ENCODE measurements at regions not wholly inside any gene's neighbourhood (a gene's known extent, or its start where the extent isn't known, plus 50 kb on each side); places are given as distances from the start of the nearest gene placed in this dataset.
"Not testable (repeated sequence)": the region's sequence is repeated elsewhere in the genome, so short reads cannot be mapped to it uniquely, and the experiment has no call there.

GRCh38 chr13:103517768-103518102 is 451.5 kb upstream of the SLC10A2 start:
- no peak for DNase-seq

DNA sequence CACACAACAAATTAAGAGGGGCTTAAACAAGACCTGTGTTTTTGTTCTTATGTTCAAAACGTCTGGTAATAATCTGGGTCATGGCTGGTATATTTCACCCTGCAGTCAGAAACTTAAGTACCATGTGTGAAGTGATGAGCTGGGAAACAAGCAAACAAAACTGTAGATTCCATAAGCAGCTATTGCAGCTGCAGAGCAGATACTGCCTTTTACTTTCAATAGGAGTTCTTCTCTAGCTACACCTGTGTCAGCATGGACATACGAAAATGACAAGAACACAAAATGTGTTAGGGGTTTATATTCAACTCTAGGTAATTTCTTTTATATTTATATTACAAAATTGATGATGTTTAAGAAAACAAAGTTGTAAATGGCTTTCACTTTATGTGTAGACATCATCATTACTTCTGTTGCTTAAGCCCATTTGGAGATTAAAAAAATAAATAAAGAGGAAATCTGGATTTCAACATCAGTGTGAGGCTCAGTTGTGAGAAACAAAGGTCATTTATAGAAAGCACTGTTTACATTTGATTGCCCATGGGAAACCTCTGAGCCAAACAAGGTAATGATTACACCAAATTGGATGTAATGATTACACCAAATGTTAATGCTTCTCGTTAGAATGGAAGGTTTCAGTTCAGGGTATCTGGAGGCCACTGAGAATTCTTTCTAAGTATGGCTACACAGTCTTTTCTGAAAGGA is 451.0 kb upstream of the SLC10A2 start:
- no peak for DNase-seq

GRCh38 chr13:103516015-103516795 is 450.0 kb upstream of the SLC10A2 start:
- DNase-seq: peak; percentile 19

GRCh38 chr13:103515410-103515809 is 449.2 kb upstream of the SLC10A2 start:
- no peak for DNase-seq

DNA sequence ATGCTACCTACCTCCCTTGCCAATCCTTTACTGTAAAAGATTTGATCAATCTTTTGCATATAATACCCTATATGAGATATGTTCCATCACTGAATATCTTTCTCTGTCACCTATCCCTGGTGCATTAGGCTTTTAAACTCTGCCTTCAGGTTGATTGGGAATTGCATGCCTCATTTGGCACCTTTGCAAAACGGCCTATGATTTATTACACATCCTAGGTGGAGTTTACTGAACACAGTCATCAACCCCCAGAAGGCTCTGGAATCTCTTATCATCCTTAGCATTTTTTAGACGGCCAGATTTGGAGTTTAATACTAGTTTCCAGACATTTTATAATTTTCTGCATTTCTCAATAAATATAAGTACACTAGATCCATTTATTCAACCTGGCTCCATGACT is 448.4 kb upstream of the SLC10A2 start:
- no peak for DNase-seq

DNA sequence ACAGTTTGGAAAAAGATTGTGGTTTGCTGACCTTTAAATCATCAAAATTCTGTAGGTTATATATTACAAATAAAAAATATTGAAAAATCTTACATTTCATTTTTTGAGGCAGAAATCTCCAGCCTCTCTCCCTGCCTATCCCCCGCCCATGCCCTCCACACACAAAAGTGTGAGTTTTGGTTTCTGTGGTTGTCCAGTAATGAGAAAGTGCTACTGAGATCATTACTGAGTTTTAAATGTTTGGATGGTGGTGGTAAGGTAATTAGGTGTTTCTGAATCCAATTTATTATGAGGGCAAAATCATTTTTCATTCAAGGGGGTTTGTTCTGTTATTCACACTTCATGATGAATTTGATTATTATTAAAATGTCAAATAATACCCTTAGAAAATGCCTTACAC is 448.0 kb upstream of the SLC10A2 start:
- DNase-seq: no peak

DNA sequence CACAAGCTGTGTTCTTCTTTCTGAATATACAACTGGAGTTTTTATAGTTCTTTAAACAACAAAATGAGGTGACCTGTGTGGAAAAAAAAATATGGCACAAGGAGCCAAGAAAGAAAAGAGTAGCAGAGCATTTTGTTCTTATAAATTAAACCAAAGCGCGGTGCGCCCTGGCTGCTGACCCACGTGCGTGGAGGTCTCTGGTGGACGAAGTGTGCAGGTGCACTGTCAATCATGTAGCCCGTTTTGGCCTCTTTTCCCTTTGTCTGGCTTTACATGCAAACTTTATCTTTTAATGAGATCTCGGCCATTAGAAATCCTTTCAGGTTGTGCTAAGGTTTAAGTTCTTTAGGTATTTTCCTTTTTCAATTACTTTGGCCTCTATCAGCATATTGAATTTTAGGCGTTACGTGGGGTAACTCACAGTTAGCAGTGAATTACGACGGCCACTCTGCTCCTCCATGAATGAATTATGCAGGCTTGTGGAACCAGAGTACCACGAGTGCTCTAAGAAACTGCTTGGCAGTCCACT is 443.9 kb upstream of the SLC10A2 start:
- DNase-seq: no peak

- no peak for DNase-seq
Observed at GRCh38 chr13:103497404-103497803, 431.2 kb upstream of the SLC10A2 start.

- no peak for DNase-seq
Observed at GRCh38 chr13:103487841-103488240, 421.6 kb upstream of the SLC10A2 start.

GRCh38 chr13:103473081-103473480 is 406.9 kb upstream of the SLC10A2 start:
- DNase-seq: no peak

DNA sequence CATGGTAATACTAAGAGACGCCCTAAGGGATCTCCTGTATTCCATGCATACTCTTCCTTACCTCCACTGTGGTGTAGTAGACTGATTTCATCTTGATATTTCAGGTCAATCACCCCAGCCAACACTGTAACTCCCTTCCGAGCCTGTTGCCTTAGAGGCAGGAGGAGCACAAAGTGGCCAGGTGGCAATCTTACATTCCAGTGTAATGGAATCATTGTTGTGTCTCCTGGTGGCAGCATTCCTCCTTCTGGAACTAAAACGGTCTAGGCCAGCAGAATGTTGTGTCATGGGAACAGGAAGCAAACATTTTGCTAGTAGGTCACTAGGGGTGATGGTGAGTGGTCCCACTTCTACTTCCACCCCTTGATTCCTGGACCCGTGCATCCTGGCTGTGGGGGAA is 405.7 kb upstream of the SLC10A2 start:
- DNase-seq: no peak

DNA sequence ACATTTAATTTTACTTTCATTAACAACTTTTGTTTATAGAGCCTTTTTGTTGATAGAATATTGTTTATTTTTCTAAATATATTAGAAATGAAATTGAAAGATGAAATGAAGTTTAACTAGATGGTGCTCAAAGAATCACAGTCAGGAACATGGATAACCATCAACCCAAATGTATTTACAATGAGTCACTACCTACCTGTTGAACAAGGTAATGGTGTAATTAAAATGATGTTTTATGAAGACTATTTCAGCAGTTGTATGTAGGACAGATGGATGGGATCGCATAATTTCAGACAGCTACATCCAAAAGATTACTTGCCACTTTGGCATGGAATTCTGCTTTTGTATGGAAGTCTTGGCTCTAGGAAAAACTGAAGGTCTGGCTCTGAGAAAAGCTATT is 403.6 kb upstream of the SLC10A2 start:
- no peak for DNase-seq

- no peak for DNase-seq
Observed at GRCh38 chr13:103466761-103467160, 400.5 kb upstream of the SLC10A2 start.

DNA sequence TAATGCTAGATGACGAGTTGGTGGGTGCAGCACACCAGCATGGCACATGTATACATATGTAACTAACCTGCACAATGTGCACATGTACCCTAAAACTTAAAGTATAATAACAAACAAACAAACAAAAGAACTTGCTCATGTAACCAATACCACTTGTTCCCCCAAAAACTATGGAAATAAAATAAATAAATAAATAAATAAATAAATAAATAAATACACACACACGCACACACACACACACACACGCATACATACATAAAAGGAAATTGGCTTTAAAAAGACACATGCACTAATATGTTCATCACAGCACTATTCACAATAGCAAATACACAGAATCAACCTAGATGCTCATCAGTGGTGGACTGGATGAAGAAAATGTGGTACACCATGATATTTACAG is 394.0 kb upstream of the SLC10A2 start:
- not testable (repeated sequence) for DNase-seq

DNA sequence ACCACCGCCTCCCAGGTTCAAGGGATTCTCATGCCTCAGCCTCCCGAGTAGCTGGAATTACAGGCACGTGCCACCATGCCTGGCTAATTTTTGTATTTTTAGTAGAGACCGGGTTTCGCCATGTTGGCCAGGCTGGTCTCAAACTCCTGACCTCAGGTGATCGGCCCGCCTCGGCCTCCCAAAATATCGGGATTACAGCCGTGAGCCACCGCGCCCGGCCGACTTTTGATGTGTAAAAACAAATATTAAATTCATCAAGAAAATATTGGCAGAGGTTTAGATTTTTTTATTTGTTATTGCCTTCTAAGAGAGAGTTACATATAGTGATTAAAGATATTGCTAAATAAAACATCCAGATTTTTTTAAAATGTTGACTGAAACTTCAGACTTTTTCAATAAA is 390.8 kb upstream of the SLC10A2 start:
- not testable (repeated sequence) for DNase-seq

DNA sequence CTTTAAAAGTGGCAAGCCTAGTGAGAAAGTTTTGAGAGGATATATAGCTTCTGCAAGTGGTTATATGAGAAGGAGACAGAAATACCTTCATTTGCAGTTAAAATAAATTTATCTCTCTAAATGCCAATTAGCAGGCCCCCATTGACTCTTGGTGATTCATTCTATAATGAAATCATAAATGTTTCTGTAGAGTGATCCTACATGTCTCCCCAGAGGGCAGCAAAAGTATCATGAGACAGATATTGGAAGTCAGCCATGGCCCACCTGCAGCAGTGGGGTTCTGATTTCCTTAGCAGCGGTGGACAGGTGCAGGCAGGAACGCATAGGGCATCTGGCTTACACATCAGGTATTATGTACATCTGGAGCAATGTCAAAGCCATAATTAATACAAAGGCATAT is 385.4 kb upstream of the SLC10A2 start:
- no peak for DNase-seq

DNA sequence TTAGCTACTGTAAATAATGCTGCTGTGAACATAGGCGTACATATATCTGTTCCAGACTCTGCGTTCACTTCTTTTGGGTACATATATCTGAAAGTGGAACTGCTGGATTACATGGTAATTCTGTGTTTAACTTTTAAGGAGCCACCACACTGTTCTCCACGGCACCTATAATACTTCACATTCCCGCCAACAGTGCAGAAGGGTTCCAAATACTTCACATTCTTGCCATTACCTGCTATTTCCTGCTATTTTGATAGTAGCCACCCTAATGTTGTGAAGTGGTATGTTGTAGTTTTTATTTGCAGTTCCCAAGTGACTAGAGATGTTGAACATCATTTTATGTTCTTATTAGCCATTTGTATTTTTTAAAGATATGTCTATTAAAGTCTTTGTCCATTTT is 377.4 kb upstream of the SLC10A2 start:
- no peak for DNase-seq

DNA sequence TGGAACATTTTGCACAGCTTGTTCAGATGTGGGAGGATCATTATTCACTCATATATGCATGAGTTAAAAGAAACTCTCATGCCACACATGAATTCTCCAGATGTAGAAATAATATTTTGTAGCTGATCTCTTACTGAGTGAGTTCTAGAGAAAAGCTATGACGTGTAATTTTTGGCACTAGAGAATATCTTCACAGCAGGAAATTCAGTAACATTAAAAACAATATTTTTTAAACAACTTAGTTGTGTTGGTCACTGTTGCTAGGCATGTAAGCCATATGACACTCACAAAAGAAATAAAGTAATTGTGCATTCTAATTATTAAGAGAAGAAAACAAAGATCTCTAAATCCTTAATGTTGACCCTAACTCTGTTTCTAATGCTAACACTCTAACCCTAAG is 371.4 kb upstream of the SLC10A2 start:
- DNase-seq: no peak

DNA sequence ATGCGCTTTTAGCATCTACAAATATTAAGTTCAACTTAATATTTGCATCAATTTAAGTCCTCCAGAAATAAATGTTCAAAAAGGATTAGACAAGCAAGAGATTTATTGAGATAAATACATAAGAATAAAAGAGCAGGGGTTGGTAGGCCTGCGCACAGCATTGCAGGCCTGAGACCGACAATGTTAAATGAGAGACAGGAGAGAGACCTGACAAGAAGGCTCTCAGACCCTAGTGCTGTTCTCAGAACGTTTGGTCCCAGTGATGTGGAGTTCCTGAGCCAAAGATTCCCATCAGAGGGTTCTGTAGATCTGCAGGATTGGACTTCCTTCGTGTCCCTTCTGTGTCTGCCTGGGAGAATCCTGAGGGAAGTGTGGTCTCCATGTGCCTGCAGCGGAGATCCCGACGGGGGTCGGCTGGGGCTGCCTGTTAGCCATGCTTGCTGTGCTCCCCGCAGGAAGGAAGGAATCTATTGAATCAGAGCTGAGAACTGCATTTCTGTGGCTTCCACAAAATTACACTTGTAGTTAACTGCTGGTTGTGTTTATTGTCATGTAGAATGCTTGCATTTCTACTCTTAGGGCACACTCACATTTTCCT is 369.9 kb upstream of the SLC10A2 start:
- no peak for DNase-seq

DNA sequence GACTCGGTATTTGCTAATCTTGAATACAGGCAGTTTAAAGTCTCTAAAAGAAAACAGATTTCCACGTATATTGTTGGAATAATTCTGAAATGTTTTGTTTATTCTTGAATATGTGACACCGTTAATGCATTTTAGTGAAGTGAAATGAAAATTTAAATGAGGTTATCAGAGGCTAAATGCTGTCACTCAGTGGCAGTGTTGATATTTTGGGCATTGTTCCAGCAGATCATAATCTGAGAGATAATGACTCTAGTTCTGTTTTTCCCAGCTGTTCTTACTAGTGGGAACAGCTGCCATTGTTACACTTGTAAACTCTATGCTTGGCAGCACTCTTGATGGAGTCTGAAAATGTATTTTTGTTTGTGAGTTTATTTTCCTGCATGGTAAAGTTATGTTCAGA is 365.6 kb upstream of the SLC10A2 start:
- DNase-seq: peak; percentile 34

DNA sequence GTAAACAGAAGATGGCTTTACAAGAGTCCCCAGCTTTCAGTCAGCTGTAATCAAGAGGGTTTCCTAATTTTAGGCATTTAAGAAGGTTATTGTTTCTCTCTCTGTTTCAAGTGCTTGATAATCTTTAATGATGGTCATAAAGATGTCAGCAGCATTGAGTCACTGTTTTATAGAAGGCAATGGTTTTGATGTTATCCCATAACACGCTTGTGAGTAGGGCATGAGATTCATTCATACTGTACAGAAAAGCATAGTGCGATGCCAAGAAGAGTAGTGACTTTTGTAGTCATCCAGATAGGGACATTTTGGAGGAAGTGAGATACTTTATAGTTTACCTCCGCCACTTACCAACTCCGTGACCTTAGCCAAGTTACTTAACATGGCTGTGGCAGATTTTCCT is 364.2 kb upstream of the SLC10A2 start:
- DNase-seq: no peak

GRCh38 chr13:103410002-103410401 is 343.8 kb upstream of the SLC10A2 start:
- no peak for DNase-seq

DNA sequence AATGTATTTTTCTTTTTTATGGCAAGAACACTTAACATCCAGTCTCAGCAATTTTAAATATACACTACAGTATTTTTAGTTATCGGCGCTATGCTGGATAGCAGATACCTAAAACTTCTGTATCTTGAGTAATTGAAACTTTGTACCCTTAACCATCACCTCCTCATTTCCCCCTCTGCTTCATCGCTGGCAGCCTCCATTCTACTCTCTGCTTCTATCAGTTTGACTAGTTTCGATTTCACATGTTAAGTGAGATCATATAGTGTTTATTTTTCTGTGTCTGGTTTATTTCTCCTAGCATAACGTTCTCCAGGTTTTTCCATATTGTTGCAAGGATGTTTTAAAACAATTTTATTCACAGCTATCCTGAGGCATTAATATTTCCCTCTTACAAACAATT is 340.8 kb upstream of the SLC10A2 start:
- no peak for DNase-seq

DNA sequence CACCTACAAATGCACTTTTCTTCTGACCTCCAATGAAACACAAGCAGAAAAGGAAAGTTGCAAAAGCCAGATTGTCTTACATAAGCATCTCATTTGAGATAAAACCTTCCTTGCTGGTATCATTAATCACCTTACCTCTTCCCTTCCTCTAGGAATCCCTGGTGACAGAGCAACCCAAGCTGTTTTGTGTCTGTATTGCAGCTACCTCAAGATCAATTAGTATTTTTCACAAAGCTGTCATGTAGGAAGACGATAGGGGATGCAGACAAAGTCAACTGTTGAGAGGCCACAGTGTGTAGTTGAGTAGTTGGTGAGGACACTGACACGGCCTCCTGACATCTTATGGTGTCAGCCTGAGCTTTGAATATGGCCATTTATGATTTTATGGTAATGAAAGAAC is 339.1 kb upstream of the SLC10A2 start:
- DNase-seq: no peak
